ENCODE measurements at regions not wholly inside any gene's neighbourhood (a gene's known extent, or its start where the extent isn't known, plus 50 kb on each side); places are given as distances from the start of the nearest gene placed in this dataset.
"Not testable (repeated sequence)": the region's sequence is repeated elsewhere in the genome, so short reads cannot be mapped to it uniquely, and the experiment has no call there.

GRCh38 chr7:119482209-119482608, 790.8 kb upstream of the KCND2 start:
- DNase-seq: peak; percentile 18

GRCh38 chr7:119482671-119483070, 790.3 kb upstream of the KCND2 start:
- DNase-seq: peak; percentile 16

GRCh38 chr7:119483364-119483763, 789.6 kb upstream of the KCND2 start:
- no peak for DNase-seq

- no peak for DNase-seq
These were observed 758.6 kb upstream of the KCND2 start for GRCh38 chr7:119514326-119514725.

GRCh38 chr7:119515214-119515613, 757.8 kb upstream of the KCND2 start:
- DNase-seq: no peak

GRCh38 chr7:119515962-119516361, 757.0 kb upstream of the KCND2 start:
- no peak for DNase-seq

- no peak for DNase-seq
These were observed 750.7 kb upstream of the KCND2 start for GRCh38 chr7:119522263-119522662.

- no peak for DNase-seq
These were observed 750.3 kb upstream of the KCND2 start for GRCh38 chr7:119522698-119523097.

GRCh38 chr7:119545118-119545517, 727.9 kb upstream of the KCND2 start:
- no peak for DNase-seq

- DNase-seq: no peak
These were observed 717.2 kb upstream of the KCND2 start for GRCh38 chr7:119555788-119556187.

- DNase-seq: no peak
These were observed 716.5 kb upstream of the KCND2 start for GRCh38 chr7:119556436-119556835.

- DNase-seq: no peak
These were observed 711.2 kb upstream of the KCND2 start for GRCh38 chr7:119561751-119562150.

GRCh38 chr7:119562839-119563238, 710.1 kb upstream of the KCND2 start:
- DNase-seq: no peak

GRCh38 chr7:119571666-119572065, 701.3 kb upstream of the KCND2 start:
- DNase-seq: no peak

GRCh38 chr7:119572132-119572531, 700.8 kb upstream of the KCND2 start:
- no peak for DNase-seq

GRCh38 chr7:119572541-119572940, 700.4 kb upstream of the KCND2 start:
- DNase-seq: no peak

- DNase-seq: no peak
These were observed 694.9 kb upstream of the KCND2 start for GRCh38 chr7:119578116-119578515.

- no peak for DNase-seq
These were observed 678.0 kb upstream of the KCND2 start for GRCh38 chr7:119594956-119595355.

- DNase-seq: no peak
These were observed 676.3 kb upstream of the KCND2 start for GRCh38 chr7:119596651-119597050.

- DNase-seq: no peak
These were observed 666.7 kb upstream of the KCND2 start for GRCh38 chr7:119606297-119606696.

GRCh38 chr7:119620769-119621168, 652.2 kb upstream of the KCND2 start:
- DNase-seq: no peak

GRCh38 chr7:119623427-119623826, 649.5 kb upstream of the KCND2 start:
- DNase-seq: no peak

- DNase-seq: no peak
These were observed 642.5 kb upstream of the KCND2 start for GRCh38 chr7:119630406-119630969.

GRCh38 chr7:119633812-119634211, 639.2 kb upstream of the KCND2 start:
- not testable (repeated sequence) for DNase-seq

GRCh38 chr7:119640326-119640725, 632.6 kb upstream of the KCND2 start:
- no peak for DNase-seq

- DNase-seq: no peak
These were observed 632.1 kb upstream of the KCND2 start for GRCh38 chr7:119640861-119641260.

Data from suppressor macrophage treated with lipopolysaccharide for 4 hours (primary cell).